ENCODE measurements at regions not wholly inside any gene's neighbourhood (a gene's known extent, or its start where the extent isn't known, plus 50 kb on each side); places are given as distances from the start of the nearest gene placed in this dataset.

DNA sequence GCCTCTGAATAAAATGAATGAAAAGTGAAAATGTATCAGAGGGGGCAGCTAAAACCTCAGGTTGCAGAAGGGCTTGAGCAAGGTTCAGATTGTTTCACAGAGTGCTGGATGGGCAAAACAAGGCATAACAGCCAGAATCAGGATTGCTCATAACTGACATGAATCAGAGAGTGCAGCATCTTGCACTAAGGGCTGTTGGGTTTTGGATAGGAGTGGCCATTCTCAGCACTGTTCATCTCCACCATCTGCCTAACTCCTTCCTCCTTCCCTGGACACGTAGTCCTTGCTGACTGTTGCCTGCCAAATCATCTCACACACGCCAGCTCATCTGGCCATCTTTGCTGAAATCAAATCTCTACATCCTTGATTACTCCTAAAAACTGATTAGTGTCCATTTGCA is 75.3 kb upstream of the C1QTNF7 start:
- no peak overlapping the region for H3K4me3 ChIP-seq
- H3K27ac ChIP-seq = no peak overlapping the region

DNA sequence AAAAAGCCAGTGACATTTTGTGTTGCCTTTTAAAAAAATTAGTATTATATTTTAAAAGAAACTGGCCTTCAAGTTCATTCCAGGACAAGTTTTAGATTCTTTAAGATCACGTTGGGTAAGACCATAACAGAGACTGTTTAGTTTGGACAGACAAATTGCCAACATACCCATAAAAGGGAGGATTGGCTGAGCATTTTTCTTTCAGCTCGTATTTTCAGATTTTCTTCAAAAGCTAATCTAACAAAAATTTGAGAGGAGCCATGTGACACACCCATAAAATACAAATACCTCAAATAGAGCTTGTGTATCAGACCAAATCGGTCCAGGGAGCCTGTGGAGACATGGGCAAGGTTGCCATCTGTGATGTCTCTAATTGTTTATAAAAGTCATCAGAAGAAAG is 74.6 kb upstream of the C1QTNF7 start:
- peak overlapping the region in 1 of 21 experiments; percentile 7 for H3K27ac ChIP-seq

DNA sequence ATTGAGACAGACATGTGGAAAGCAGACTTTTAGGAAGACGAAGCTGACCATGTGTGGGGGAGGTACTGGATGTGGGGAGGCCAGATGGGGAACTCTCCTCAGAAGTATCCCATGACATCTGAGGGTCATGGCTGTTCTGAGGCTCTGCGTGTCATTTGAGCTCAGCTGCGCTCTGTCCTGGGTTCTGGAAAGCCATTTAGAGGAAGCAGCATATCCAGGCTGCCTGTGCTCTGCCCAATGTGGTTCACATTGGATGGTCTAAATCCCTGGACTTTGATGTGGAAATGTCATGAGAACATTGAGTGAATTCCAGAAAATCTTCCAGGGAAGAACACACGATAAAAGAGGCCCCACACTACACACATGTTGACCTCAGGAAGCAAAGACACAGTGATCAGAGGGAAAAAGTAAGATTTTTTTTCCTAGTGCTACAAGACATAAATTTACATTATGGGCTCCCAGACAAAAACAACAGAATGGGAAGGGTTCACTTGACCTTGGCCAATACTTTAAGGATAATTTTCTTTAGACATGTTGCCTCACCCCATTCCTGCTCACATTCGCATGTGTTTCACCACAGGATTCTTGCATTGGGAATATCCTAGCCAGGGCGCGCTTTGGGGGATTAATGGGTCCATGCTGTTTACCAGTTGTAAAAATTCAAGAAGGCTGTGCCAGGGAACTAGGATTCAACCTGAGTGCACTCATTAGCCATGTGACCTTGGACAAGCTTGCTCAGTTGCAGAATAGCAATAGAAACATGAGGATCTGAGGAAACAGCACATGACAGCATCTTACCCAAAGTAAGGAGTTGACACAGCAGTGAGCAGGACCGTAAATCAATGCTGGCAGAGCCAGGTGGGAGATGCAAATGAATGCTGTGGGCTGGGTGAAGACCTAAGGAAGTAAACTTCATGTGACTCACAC is 73.2 kb upstream of the C1QTNF7 start:
- H3K27ac ChIP-seq = no peak overlapping the region

More for the DNA sequence above, 74.6 kb upstream of the C1QTNF7 start:
- H3K4me3 ChIP-seq = no peak overlapping the region

DNA sequence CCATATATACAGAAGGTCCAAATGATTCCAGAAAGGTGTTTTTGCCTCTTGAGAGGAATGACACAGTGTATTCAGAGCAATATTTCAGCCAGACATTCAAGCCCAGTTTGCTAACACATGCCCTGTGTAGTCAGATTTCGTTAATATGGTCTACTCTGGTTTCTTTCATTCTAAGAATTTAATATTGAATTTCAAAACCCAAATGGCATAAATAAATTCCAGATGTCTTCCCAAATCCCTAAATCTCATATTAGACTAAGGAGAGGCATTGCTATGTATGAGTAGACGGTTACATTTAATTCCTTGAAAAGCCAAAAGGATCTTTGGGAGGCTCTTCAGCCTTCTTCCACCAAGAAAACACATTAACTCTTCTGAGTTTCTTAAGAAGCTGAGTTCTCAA is 66.3 kb upstream of the C1QTNF7 start:
- no peak overlapping the region for H3K4me3 ChIP-seq
- no peak overlapping the region for H3K27ac ChIP-seq

More for the DNA sequence above, 73.2 kb upstream of the C1QTNF7 start:
- no peak overlapping the region for H3K4me3 ChIP-seq

DNA sequence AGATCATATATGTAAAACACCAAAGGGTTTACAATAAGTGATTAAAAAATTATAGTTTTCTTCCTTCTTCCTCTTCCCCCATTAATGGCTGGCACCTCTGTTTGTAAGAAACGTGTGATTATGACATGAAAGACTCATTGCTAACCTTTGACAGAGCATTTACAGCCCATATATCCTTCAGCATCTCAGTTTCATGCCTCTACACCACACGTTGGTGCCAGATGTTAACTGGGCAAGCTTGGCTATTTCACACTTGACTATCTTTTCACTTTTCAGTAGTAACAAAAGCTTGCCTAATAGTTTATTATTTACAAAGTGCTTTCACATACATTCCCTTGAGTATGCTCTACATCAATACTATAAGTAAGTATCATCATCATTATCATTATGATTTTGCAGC is 65.3 kb upstream of the C1QTNF7 start:
- Histone ChIP-seq H3K27ac (no peak overlapping the region), H3K4me3 (no peak overlapping the region)

DNA sequence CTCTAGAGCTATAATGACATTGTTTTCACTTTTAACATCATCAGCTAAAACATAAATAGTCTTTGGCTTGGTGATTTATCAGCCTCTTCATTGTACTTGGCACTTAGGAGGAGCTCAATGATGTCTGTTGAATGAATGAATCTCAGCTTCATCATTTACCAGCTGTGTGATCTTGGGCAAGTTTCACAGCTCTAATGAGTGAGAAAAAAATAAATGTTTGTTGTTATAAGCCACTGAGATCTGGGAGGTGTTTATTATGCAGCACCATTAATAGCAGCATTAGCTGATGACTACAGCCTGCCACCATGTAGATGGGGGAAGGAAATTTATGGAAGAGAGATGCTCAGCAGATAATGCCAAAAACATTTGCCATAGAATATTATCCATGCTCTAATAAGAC is 63.6 kb upstream of the C1QTNF7 start:
- H3K4me3 ChIP-seq = no peak overlapping the region
- H3K27ac ChIP-seq = no peak overlapping the region

DNA sequence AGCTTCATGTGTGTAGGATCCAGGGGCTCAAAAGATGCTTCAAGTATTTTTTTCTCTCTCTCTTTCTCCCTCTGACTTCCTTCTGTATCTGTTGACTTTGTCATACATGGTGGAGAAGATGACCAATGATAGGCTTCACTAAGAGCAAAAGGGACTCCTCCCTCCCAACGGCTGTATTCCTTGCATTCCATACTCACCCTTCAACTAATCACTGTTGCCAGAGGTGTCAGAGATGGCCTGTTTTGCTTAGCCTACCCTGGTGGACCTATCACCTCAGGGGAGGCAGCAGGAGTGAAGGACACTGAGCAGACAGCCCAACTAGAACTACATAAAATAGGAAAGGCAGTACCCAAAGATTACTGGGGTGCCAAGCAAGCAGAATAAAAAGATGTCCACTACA is 62.2 kb upstream of the C1QTNF7 start:
- no peak overlapping the region for H3K4me3 ChIP-seq
- no peak overlapping the region for H3K27ac ChIP-seq

DNA sequence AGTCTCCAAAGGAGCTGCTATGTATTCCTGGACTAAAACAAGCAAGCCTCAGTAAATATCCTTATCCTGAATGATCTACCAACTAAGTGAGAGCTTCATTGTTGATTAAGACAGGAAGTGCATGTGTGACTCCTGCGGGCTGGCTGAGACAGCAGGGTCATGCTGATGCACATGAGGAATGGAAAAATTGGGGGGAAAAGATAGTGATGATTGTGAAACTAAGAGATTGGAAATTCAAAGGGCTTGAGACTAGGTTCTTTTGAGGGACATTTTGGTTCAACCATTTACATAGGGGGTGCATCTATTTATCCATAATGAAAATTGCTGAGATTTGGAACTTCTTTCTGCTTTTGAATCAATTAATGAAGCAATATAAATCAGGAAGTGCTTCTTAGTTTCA is 61.1 kb upstream of the C1QTNF7 start:
- Histone ChIP-seq H3K27ac (no peak overlapping the region), H3K4me3 (no peak overlapping the region)

DNA sequence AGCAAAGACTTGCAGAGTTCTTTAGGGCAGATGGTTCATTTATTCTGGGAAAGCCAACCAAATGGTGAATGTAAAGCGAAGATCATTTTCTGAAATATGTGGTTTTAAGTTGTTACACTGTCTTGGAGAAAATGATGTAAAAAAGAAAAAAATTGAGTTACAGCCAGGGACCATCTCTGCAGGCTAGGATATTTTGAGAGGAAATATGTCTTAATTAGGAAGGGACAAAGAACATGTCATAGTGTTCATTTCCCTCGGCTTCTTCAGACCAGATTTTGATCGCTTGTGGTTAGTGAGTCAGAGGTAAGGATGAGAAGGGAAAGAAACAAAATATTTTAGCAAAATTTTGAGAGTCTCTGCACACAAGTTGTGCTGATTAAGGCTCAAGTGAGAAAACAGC is 59.0 kb upstream of the C1QTNF7 start:
- no peak overlapping the region for H3K4me3 ChIP-seq
- no peak overlapping the region for H3K27ac ChIP-seq

DNA sequence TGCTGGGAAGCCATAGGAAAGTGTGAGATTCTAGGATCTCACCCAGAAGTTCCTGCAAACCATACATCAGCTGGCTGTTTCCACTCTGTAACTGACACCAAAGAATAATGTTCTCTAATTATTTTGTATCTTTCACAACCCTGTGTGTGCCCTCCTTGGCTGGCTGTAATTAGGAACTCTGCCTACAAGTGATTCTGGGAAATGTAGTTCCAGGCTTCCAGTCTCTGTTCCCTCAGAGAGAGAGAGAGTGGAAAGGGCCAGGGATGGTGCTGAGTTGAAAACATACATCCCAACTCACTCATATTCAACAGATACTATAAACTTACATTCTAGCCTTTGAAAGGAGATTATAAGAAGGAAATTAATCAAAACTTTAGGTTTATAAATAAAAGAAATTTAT is 57.5 kb upstream of the C1QTNF7 start:
- H3K27ac ChIP-seq = no peak overlapping the region
- H3K4me3 ChIP-seq = no peak overlapping the region

DNA sequence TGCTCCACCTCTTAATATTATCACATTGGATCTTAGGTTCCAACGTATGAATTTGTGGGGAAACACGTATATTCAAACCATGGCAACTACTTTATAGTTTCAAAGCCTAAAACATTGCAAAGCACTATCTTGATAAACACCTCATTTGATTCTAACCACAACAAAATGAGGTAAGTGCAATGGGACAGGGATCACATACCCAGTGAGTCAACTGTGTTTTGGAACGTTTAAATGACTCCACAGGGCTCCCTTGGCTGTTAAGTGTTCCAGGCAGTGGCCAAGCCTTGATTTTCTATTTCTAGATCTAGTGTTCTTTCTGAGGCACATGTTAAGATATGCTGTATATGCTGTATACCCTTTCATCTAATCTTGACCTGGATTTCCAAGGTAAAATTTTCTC is 54.5 kb upstream of the C1QTNF7 start:
- no peak overlapping the region for H3K27ac ChIP-seq
- H3K4me3 ChIP-seq = no peak overlapping the region

DNA sequence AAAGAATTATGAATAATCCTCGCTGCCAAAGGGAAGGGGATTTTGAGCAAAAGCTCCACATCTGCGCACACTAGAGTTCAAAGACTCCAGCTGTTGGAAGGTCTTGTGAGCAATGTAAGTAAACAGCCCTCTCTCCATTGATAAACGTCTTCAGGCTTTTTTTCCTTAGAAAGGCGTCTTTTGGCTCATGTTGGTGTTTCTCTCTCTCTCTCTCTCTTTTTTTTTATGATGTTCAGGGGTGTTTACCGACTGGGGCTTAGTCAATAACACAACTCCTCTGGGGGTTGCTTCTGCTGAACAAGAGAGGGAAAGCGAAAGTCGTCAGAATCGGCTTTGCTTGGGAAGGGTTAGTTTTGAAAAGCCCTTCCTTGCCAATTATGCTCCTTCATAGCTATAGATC is 53.2 kb upstream of the C1QTNF7 start:
- Histone ChIP-seq H3K27ac (peak overlapping the region in 7 of 21 experiments; percentile 12 to 58 (median 26)), H3K4me3 (no peak overlapping the region)

DNA sequence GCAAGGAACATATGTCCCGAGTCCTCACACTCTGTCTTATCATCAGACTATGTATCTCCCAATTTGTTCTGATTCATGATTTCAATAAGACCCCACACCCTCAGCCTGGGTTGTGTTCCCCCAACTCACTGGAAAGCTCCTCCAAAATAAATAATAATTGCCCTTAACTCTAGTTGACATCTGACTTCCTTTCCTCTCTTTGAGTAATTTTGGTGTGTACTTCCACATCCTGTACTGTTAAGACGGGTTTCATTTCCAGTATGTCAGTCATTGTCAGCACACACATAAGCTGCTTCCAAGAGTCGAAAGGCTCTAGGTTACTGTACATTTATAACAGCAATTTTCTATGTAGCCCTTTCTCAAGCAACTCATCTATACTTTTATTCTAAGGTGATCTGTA is 52.2 kb upstream of the C1QTNF7 start:
- Histone ChIP-seq H3K27ac (no peak overlapping the region), H3K4me3 (no peak overlapping the region)

DNA sequence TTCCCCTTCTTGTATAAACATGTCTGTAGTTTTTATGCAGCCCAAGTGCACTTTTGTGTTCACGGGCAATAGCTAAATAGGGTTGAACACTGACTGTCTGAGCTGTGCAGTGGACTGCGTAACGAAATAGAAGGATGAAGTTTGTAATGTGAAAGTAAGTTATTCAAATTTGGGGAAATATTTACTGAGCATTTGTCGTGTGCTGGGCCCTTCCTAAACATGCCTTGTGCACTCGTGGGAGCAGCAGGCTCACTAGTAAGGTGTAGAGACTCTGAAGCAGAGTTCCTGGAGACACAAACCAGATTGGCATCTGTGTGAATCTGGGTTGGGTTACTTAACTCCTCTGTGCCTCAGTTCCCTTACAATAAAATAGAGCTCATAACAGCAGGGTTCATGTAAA is 51.7 kb upstream of the C1QTNF7 start:
- Histone ChIP-seq H3K4me3 (no peak overlapping the region), H3K27ac (no peak overlapping the region)

DNA sequence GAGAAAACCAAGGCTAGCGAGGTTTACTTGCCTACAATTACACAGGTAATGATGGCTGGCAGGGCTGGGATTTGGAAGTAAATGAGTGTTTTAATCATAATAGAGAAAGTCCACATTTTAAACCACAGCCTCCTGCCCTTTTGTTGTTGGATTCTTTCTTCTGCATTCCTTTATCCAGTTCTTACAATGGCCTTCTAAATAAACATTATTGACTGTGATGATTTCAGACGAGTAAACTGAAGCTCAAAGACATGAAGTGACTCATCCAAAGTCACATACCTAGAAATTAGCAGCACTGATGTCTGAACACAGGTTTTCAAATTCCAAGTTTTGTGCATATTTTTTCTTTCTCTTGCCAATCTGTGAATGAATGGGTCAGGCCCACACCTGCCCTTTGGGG is 51.2 kb upstream of the C1QTNF7 start:
- no peak overlapping the region for H3K27ac ChIP-seq
- no peak overlapping the region for H3K4me3 ChIP-seq

Data from skin epidermis (tissue), 12 donors.